Peyer's patch (tissue), 4 donors: ENCODE measurements at regions not wholly inside any gene's neighbourhood (a gene's known extent, or its start where the extent isn't known, plus 50 kb on each side); places are given as distances from the start of the nearest gene placed in this dataset.
"Not testable (repeated sequence)": the region's sequence is repeated elsewhere in the genome, so short reads cannot be mapped to it uniquely, and the experiment has no call there.

Experiments
- DNase-seq, 3 donors: peaks; one replicate each; pipeline ENCODE4 v3.0.0-alpha.2; 2017 to 2019
- H3K27ac ChIP-seq, 4 donors: fragments of 200-600 bp; sonication (generic); one replicate each; pipeline ENCODE4 v1.5.1; 2016 to 2019
- H3K27me3 ChIP-seq, 2 donors: fragments of 200-600 bp; sonication (generic); one replicate each; pipeline ENCODE4 v1.5.1; 2019
- H3K36me3 ChIP-seq, 3 donors: fragments of 200-600 bp; sonication (generic); one replicate each; pipeline ENCODE4 v1.5.1; 2016 to 2019
- H3K4me1 ChIP-seq, 4 donors: fragments of 200-600 bp; sonication (generic); one replicate each; pipeline ENCODE4 v1.5.1; 2016 to 2019
- H3K4me3 ChIP-seq, 4 donors: fragments of 200-600 bp; sonication (generic); 1 replicate in 3 of 4; 2 replicates in 1 of 4; pipeline ENCODE4 v1.5.1; 2016 to 2019; ENCODE audit warnings: mild to moderate bottlenecking in 1 of 4
- H3K9me3 ChIP-seq, 4 donors: fragments of 200-600 bp; sonication (generic); one replicate each; pipeline ENCODE4 v1.5.1; 2016 to 2019; ENCODE audit warnings: mild to moderate bottlenecking in 1 of 4

DNA sequence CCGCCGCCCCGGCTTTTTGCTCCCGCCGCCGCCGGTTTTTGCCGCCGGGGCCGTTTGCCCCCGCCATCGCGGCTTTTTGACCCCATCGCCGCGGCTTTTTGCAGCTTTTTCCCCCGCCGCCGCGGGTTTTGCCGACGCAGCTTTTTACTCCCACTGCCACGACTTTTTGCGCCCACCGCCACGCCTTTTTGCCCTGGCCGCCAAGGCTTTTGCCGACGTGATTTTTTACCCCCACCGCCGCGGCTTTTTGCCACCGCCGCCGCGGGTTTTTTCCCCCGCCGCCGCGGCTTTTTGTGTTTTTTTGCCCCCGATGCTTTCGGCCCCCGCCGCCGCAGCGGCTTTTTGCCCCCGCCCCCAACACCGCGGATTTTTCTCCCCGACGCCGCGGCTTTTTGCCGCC lies 5001.9 kb upstream of the OR11H1 start:
- H3K36me3 ChIP-seq, H3K4me3 ChIP-seq, DNase-seq, H3K27me3 ChIP-seq, H3K9me3 ChIP-seq, H3K4me1 ChIP-seq, H3K27ac ChIP-seq: not testable (repeated sequence)

DNA sequence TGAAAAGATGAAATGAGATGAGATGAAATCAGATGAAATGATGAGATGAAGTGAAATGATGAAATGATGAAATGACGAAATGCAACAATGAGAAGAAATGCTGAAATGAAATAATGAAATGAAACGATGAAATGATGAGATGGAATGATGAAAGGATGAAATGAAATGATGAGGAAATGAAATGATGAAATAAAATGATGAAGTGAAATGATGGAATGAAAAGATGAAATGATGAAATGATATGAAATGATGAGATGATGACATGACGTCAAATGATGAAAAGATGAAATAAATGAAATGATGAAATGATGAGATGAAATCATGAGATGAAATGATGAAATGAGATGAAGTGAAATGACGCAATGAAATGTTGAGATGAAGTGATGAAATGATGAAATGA lies 4996.9 kb upstream of the OR11H1 start:
- not testable (repeated sequence) for H3K4me3 ChIP-seq, H3K27me3 ChIP-seq, DNase-seq, H3K27ac ChIP-seq, H3K9me3 ChIP-seq, H3K4me1 ChIP-seq, H3K36me3 ChIP-seq

DNA sequence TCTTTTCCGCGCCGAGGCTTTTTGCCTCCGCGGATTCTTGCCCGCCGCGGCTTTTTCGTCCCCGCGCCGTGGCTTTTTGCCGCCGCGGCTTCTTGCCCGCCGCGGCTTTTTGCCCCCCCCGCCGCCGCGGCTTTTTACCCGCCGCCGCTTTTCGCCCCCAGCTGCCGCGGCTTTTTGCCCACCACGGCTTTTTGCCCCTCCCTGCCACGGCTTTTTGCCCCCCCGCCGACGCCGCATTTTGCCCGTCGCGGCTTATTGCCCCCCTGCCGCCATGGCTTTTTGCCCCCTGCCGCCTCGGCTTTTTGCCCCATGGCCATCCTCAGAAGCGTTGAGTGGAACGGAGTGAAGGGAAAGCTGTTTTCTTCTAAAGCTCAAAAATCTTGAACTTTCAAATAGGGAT lies 4955.5 kb upstream of the OR11H1 start:
- H3K36me3 ChIP-seq, H3K27ac ChIP-seq, H3K9me3 ChIP-seq, H3K4me3 ChIP-seq, H3K4me1 ChIP-seq, H3K27me3 ChIP-seq: not testable (repeated sequence)
- peak in 1 of 3 donors; percentile 7 for DNase-seq

DNA sequence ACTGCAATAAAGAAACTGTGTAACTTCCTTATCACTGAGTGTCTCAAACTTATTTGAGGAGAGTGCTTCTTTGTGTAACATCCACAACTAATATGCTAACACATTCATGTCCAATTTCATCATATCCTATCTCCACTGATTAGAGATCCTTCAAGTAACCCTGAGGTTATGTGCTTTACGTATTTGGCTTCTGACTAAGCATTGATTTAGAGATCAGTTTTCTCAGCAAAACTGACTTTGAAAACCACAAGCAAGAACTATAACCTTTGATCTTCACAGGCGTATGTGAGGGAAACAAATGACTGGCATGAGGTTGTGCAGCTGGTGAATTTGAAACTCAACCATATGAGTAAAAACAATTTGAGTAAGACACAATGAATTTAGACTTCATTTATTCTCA lies 4926.9 kb upstream of the OR11H1 start:
- DNase-seq, H3K27me3 ChIP-seq, H3K4me3 ChIP-seq, H3K27ac ChIP-seq, H3K36me3 ChIP-seq, H3K4me1 ChIP-seq, H3K9me3 ChIP-seq: not testable (repeated sequence)

DNA sequence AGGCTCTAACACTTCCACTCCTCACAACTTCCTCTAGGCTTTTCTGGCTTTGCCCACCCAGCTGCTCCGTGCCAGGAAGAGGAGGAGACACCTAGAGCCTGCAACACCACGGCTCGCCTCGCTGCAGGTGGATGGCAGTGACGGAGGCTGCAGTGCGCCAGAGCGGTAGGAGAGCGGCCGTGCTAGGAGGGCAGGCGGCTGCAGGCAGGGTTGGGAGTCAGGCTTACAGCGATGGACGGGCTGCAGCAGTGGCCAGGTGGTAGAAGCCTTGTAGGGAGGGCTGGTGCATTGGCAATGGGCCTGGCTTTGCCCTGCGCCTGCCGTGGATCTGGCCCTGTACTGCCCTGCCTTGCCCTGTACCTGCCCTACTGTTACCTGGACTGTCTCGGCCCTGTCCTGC lies 4896.0 kb upstream of the OR11H1 start:
- H3K9me3 ChIP-seq, DNase-seq, H3K4me1 ChIP-seq: not testable (repeated sequence)

DNA sequence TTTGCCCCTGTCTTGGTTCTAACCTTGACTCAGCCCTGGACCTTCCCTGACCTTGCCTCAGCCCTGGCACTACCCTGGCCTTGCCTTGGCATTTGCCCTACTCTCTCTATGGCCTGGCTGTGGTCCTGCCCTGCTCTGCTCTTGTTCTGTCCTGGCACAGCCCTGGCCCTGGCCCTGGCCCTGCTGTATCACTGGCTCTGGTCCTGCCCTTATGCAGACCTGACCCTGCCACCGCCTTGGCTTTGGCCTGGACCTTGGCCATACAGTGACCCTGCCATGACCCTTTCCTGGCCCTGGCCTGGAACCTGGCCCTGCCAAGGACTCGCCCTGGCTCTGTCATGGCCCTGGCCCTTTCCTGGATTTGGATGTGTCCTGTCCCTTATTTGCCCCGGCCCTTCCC lies 4892.7 kb upstream of the OR11H1 start:
- H3K9me3 ChIP-seq, H3K27me3 ChIP-seq, H3K4me1 ChIP-seq, H3K36me3 ChIP-seq, H3K27ac ChIP-seq, DNase-seq, H3K4me3 ChIP-seq: not testable (repeated sequence)

More for the DNA sequence above, 4896.0 kb upstream of the OR11H1 start:
- not testable (repeated sequence) for H3K27ac ChIP-seq, H3K4me3 ChIP-seq, H3K27me3 ChIP-seq, H3K36me3 ChIP-seq

DNA sequence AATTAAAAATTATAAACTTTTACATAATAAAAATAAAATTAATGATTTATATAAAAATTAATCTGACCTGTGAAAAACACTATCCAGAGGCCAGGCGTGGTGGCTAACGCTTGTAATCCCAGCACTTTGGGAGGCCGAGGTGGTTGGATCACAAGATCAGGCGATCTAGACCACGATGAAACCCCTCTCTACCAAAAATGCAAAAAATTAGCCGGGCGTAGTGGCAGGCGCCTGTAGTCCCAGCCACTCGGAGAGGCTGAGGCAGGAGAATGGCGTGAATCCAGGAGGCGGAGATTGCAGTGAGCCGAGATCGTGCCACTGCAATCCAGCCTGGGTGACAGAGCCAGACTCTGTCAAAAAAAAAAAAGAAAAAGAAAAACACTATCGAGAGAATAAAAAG lies 4865.2 kb upstream of the OR11H1 start:
- H3K27me3 ChIP-seq, H3K4me3 ChIP-seq, H3K27ac ChIP-seq, H3K4me1 ChIP-seq, H3K9me3 ChIP-seq, H3K36me3 ChIP-seq, DNase-seq: not testable (repeated sequence)

DNA sequence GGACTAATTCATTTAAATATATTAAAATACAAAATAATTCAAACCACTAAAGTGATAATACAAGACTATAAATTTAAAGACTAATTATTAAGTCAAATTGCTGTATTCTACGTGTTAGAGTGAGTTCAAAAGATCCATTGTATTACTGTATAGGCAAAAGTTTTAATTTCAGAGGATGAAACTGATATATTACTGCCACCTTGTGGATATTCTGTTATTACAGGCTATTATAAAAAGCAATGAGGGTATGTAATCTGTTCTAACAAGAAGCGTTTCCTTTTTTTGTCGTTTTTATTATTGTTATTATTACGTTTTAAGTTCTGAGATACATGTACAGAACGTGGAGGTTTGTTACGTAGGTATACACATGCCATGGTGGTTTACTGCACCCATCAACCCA lies 4854.9 kb upstream of the OR11H1 start:
- not testable (repeated sequence) for H3K36me3 ChIP-seq, H3K4me3 ChIP-seq, H3K4me1 ChIP-seq, DNase-seq, H3K27ac ChIP-seq, H3K27me3 ChIP-seq, H3K9me3 ChIP-seq

DNA sequence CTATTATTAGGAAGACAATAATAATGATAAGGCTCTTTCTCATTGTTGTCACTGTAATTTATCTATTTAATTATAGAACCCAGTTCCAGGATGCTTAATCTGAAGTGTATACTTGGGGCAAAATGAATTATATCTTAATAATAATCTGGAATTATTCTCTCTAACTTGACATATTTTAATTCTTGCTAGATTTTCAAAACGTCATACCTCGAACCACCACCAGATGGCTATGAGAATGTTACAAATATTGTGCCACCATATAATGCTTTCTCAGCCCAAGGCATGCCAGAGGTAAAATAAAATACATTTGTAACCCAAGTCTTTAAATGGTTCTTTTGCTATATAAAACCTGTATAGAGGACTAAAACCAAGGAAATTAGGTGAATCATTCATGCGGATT lies 4849.3 kb upstream of the OR11H1 start:
- not testable (repeated sequence) for H3K9me3 ChIP-seq, H3K36me3 ChIP-seq, DNase-seq, H3K4me3 ChIP-seq, H3K27me3 ChIP-seq, H3K27ac ChIP-seq, H3K4me1 ChIP-seq

DNA sequence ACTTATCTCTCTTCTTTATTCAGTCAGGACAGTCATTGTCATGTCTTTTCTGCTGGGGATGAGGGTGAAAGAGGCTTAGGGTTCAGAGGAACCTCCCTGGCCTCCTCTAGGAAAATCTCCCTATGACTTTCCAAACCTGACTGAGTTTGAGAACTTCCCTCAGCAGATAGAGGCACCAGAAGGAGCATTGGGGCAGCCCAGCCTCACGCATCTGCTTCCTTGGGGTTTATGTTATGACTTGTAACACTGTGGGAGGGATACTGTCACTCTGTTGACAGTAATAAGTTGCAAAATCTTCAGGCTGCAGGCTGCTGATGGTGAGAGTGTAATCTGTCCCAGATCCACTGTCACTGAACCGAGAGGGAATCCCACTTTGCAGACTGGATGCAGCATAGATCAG lies 4842.6 kb upstream of the OR11H1 start:
- H3K27me3 ChIP-seq, H3K9me3 ChIP-seq, H3K36me3 ChIP-seq, H3K4me3 ChIP-seq, H3K4me1 ChIP-seq, DNase-seq, H3K27ac ChIP-seq: not testable (repeated sequence)

DNA sequence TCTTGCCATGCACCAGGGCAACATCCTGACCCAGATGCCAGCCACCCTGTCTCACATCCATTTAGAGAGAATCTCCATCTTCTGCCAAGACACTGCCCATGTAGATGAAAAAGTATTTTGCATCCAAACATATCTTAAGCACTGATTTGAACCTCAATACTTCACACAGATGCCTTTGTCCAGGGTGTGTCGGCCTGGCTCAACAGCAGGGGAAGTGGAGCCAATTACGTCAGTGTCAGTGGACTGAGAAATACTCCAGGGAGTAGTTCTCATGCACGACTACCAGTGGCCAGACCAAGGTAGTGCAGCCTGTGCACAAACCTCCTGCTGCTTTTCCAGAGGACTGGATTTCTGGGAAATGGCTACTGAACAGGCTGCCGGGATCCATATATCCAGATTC lies 4840.7 kb upstream of the OR11H1 start:
- not testable (repeated sequence) for DNase-seq, H3K4me1 ChIP-seq, H3K27me3 ChIP-seq, H3K9me3 ChIP-seq, H3K36me3 ChIP-seq, H3K27ac ChIP-seq, H3K4me3 ChIP-seq

DNA sequence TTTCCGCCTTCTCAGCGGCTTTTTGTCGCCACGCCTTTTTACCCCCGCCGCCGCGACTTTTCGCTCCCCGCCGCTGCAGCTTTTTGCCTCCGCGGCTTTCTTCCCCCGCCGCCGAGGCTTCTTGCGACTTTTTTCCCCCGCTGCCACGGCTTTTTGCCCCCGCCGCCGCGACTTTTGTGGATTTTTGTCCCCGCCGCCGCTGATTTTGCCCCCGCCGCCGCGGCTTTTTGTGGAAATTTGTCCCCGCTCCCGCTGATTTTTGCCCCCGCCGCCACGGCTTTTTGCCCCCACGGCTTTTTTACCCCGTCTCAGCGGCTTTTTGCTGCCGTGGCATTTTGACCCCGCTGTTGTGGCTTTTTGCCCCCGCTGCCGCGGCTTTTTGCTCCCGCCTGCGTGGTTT lies 4829.2 kb upstream of the OR11H1 start:
- not testable (repeated sequence) for H3K9me3 ChIP-seq, H3K4me3 ChIP-seq, H3K27me3 ChIP-seq, H3K27ac ChIP-seq, H3K36me3 ChIP-seq, DNase-seq, H3K4me1 ChIP-seq

DNA sequence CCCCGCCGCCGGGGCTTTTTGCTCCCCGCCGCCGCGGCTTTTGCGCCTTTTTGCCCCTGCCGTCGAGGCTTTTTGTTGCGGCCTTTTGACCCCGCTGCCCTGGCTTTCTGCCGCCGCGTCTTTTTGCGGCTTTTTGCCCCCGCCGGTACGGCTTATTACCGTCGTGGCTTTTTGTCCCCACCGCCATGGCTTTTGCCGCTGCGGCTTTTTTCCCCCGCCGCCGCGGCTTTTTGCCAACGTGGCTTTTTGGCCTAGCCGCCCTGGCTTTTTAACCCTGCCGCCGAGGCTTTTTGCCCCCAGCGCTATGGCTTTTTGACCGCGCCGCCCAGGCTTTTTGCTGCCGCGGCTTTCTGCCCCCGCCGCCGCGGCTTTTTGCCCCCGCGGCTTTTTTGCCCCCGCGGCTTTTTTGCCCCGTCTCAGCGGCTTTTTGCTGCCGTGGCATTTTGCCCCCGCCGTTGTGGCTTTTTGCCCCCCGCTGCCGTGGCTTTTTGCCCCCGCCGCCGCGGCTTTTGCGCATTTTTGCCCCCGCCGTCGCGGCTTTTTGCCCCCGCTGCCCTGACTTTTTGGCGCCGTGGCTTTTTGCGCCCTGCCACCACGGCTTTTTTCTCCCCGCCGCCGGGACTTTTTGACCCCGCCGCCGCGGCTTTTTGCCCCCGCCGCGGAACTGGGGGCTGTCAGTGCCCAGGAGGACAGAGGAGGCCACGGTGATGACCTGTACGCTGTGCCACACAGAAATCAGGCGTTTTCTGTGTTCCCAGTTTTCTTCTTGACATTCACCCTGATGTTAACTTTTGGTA lies 4828.5 kb upstream of the OR11H1 start:
- H3K9me3 ChIP-seq, H3K27me3 ChIP-seq: not testable (repeated sequence)
- peak in 1 of 3 donors; percentile 30 for DNase-seq

DNA sequence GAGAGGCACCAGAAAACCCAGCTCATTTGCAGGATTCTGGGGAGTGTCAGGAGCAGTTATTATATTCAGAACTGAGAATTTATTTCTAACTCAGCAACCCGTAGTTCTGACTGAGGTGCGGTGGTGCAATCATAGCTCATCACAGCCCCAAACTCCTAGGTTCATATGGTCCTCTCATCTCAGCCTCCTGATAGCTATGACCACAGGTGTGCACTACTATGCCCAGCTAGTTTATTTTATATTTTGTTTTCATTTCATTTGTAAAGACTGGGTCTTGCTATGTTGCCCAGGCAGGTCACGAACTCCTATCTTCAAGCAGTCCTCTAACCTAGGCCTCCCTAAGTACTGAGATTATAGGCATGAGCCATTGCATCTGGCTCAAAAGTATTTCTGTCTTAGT lies 4819.8 kb upstream of the OR11H1 start:
- DNase-seq, H3K4me3 ChIP-seq, H3K27ac ChIP-seq, H3K27me3 ChIP-seq, H3K4me1 ChIP-seq, H3K9me3 ChIP-seq, H3K36me3 ChIP-seq: not testable (repeated sequence)

More for the DNA sequence above, 4828.5 kb upstream of the OR11H1 start:
- not testable (repeated sequence) for H3K36me3 ChIP-seq, H3K27ac ChIP-seq, H3K4me1 ChIP-seq, H3K4me3 ChIP-seq

DNA sequence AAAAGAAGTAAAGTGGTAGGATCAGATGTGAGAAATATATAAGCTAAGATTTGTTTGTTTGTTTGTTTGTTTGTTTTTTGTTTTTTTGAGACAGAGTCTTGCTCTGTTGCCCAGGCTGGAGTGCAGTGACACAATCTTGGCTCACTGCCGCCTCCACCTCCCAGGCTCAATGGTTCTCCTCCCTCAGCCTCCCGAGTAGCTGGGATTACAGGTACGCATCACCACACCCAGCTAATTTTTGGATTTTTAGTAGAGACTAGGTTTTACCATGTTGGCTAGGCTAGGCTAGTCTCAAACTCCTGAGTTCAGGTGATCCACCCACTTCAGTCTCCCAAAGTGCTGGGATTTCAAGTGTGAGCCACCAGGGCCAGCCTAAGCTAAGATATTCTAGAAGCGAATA lies 4817.1 kb upstream of the OR11H1 start:
- not testable (repeated sequence) for H3K27ac ChIP-seq, H3K4me3 ChIP-seq, H3K4me1 ChIP-seq, H3K27me3 ChIP-seq, H3K36me3 ChIP-seq
- H3K9me3 ChIP-seq = peaks cover 0 to 11% (median 0%) of the 10 kb centered on the region in 4 donors
- DNase-seq = peak in 1 of 3 donors; percentile 40

DNA sequence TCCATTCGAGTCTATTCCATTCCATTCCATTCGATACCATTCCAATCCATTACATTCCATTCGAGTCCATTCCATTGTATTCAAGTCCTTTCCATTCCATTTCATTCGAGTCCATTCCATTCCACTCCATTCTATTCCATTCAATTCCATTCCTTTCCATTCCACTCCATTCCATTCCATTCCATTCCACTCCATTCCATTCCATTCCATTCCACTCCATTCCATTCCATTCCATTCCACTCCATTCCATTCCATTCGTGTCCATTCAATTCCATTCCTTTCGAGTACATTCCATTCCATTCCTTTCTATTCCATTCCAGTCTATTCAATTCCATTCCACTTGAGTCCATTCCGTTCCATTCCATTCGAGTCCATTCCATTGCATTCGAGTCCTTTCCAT lies 4805.2 kb upstream of the OR11H1 start:
- not testable (repeated sequence) for H3K4me3 ChIP-seq, H3K27ac ChIP-seq, H3K36me3 ChIP-seq, H3K4me1 ChIP-seq, H3K27me3 ChIP-seq, DNase-seq
- peaks cover 0 to 13% (median 0%) of the 10 kb centered on the region in 4 donors for H3K9me3 ChIP-seq
